GM18520 (cell line): ENCODE measurements at regions not wholly inside any gene's neighbourhood (a gene's known extent, or its start where the extent isn't known, plus 50 kb on each side); places are given as distances from the start of the nearest gene placed in this dataset.

Source experiments
- ATAC-seq: cut with Tn5 transposase; IDR thresholded peaks from one replicate; pipeline ENCODE4 v1.9.1; 2021; ENCODE audit not compliant: unreplicated experiment

DNA sequence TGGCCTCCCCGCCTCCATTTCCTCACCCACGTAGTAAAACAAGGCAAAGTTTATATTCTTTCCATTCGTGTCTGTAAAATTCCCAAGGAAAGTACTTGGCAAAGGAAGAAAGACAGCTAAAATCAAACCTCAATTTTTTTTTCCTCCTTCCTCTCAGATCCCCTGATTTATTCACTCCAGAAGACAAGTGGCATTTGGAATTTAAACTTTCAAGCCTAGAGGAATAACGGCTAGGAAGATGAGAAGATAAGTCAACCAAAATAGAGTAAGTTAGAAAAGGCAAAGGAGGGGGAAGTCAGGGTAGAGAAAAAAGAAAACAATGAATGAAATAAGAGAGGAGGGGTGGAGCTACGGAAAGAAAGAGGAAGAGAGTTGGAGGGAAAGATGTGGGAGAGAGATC is 198.9 kb upstream of the PIK3C3 start:
- ATAC-seq = no peak

DNA sequence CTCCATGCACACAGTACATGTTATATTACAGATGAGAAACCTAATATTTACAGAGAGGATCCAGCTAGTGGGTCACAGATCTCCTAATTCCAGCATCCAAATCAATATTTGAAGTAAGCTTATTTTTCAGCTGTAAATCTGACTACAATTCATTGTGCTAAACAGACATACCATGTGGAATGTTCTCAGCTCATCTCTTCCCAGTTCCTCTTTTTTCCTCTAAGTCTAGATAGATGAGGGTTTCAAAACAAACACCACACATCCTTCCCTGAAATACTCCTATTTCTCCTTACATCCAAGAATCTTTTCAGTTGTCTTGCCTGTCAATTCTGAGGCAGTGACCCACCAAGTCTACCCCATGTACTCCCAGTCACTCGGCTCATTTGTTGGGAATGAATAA is 200.7 kb upstream of the PIK3C3 start:
- no peak for ATAC-seq

DNA sequence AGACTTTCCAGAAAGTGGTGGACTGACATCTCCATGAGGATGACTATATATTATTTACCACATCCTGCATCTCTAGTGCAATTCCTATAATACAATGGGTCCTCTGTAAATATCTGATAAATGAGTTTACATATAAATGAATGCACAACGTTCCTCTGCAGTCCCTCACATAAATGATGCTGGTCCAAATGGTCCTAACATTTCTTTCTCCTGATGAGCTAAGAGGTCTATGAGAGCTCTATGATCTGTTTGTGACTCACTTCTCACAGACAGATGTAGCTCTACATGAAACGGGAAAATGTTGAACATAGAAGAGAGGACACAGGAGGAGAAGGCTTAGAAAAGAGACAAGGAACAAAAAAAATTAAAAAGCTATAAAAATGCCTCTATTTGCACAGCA is 201.2 kb upstream of the PIK3C3 start:
- ATAC-seq = no peak

DNA sequence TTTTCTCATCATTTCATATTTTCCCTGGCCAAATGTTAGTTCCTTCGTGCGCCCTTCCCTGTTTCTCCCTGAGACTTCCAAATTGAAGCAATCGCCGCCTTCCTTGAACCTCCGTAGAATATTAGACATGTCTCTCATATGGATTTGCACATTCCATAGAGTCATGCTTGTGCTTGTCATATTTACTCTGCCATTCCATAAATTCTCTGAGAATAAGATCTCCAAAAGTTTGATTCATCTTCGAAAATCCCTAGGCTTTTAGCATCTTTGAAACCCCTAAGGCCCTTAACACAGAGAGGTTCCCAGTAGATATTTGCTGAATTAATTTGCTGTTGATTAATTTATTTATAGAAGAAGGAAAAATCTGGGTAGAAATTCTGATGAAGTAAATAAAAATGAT is 202.2 kb upstream of the PIK3C3 start:
- ATAC-seq = no peak

DNA sequence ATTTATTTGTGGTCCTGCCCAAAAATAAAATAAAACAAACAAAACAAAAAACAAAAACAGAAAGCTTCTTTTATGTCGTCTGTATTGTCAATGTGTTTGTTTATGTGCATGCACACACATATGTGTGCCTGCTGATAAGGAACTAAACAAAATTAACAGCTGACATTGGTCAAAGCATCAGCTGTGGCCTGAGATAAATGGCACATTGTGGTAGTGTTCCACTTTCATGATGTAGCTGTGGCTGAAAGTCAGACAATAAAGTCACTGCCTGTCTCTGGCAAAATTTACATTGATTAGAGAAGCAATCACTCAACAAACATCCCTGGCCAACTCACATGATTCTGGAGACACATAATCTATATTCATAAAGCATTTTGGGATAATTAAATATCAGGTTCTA is 203.4 kb upstream of the PIK3C3 start:
- no peak for ATAC-seq

DNA sequence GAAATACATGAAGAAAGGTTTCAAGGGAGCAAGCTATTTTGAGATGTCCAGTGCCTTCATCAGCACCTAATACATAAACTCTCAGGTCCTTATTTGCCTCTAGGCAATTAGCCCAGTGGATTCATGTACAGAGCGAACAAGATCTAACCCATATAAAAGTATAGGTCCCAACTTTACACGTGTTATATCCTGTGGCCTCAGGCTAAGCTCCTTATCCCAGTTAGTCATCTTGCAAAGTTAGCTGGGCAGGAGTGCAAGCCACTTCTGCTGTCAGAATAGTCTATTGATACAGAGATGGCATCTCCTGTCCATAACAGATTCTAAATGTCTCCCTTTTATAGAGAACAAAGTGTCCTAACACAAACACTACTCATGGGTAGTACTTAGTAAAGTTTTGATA is 203.9 kb upstream of the PIK3C3 start:
- ATAC-seq = no peak

DNA sequence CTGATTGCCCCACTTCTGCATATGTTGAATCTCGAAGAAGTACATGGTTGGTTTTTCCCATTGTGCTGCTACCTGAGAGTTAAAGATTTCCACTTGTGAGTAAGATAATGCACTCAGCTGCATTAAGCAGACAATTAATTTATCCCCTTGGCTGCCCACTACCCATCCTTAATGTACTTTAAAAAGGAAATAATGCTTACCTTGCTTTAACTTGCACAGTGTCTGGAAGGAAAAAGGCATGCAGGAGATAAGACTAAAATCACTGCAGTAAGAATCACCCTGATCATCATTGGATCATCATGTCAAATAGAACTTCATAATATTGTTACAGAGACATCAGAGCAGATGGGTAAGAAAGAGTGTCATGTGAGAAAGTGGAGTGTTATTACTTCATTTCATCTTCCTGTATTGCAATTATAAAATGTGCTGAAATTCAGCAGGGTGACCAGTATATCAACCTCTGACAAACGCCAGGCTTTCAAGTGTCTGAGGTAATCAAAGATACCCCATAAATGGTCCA is 207.3 kb upstream of the PIK3C3 start:
- ATAC-seq = no peak

DNA sequence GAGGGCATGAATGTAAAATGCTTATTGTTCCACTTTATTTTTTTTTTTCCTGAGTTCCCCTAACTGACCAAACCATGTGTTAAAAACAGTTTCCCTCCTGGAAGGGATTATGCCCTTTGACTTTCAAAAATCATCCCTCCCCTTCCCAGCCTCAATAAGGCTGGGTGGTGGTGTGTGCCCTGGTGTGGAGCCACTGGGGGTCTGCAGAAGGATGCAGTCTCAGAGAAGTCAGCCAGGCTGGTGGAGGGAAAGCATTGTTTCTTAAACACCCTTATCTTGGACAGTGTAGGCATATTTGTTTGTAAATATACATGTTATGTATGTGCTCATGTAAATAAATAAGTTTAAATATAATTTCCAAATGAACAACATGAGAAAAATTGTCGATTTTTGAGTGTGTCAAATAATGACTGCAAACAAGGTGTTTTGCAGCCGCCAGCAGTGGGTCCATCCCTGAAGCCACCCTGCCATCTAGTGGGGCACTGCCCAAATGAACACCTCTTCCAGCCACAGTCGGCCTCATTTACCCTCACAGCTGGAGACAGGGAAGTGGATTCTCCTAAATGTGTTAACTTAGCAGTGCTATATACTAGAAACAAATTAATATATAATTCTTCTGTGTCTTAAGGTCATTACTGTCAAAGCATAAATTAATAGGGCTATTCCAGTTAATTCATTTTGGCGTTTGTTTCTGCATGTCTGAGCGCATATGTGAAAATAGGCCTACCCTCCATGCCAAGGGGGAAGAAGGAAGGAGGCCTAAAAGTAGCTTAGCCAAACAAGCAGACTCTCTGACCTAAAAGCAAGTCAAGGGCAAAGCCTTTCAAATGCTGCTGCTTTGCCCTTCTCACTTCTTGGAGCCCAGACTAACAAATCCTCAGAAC is 209.6 kb upstream of the PIK3C3 start:
- ATAC-seq = no peak

DNA sequence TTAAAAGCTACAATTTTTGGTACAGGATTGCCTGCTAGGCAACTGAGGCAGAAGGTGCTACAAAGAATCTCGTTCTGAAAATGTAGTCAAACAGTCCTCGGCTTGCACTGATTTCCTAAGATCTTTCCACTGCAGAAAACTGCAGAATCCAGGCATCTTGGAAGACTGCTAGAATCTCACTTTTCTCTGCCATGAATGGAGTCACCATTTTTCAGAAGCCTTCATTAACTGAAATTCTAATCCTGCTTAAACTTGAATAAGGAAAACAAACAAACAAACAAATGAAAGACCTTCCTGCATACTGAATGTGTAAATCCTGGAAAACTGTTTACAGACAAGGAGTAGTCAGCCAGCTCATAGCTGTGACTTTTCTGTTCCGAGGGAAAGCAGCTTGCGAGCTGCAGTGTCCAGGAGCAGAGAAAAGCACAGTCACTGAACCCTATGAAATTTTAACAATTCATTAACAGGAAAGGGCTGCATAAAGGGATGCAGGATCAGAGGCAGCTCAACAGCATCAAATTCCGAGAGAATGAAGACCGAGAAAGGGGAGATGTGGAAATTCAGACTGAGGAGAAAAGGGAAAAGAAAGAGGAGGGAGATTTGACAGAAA is 210.5 kb upstream of the PIK3C3 start:
- no peak for ATAC-seq

DNA sequence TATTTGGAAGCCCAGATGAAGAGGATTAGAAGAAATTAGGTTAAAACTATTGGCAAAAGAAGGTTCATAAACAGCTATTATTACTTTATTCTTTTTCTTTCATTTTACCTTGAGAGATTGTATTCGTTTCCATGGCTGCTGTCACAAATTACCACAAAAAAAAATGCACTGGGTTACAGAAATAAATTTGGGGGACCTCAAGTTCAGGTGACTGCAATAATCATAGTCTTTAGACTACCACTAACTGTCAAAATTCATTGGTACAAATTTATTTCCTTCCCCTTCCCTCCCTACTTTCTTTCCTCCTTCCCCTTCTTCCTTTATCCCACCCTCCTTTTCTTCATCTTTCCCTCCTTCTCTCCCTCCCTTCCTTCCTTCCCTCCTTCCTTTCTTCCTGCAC is 217.8 kb upstream of the PIK3C3 start:
- ATAC-seq = no peak

DNA sequence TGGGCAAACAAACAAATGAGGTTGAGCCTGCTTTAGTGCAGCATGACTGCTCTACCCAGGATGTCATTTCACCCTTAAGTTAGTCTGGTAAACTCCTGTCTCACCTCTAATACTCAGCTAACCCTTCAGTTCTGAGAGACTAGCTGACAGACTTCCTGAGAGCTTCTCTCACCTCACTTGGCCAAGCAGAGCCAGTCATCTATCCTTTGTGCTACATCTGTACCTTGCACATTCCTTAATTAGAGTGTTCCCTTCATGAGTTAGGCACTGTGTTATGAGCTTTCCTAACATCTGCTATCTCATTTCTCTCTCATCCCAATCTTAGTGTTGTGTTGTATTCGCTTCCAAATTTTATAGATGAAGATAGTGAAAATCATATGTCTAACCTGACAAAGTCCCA is 220.1 kb upstream of the PIK3C3 start:
- no peak for ATAC-seq

DNA sequence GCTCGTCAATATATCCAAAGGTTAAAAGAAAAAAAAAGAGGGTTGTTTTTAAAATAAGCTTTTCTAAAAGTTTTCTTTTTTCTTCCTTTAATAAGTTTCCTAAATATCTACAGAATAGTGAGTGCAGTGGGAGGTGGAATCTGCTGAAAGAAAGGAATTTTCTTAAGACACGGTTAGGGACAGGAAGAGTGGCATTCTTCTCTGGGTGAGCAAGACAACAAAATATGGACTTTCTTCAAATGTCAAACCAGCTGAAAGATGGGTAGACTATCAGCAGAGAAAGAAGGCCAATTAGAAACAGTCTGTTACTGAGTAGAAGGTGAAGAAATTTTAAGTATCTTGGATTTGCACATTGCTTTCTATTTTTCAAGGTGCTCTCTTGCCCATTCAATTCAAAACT is 222.7 kb upstream of the PIK3C3 start:
- no peak for ATAC-seq

DNA sequence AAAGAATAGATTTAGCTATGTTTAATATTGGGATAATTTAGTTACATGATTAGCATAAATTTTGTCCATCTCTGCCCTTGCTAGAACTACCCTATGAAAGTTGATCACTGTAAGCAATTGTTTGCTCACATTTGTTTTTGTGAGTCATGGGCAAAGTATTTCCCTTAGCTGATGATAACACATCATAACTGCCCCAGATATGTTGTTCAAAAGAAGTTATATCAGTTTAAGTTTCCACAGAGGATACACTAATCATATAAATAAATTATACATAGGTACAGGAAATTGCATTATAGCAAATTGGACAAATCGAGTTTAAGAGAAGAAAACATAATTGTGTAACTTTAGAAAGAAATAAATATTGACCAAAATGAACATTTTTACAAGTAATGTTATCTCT is 223.2 kb upstream of the PIK3C3 start:
- no peak for ATAC-seq

DNA sequence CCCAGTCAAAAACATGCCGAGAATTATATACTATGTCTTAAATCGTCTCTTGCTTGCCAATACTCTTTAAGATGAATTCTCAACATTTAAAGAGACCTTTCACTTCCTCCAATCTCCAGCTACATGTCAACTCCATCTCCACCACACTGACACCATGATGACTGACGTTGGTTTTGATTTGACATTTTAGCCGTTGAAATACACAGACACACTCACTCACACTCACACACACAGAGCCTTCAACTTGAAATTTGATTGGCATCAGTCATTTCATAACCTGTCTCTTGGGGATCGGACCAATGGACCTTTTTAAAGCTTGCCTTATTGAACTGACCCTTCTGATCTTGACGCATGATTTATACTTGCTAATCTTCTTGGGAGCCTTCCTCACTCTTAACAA is 230.8 kb upstream of the PIK3C3 start:
- no peak for ATAC-seq

DNA sequence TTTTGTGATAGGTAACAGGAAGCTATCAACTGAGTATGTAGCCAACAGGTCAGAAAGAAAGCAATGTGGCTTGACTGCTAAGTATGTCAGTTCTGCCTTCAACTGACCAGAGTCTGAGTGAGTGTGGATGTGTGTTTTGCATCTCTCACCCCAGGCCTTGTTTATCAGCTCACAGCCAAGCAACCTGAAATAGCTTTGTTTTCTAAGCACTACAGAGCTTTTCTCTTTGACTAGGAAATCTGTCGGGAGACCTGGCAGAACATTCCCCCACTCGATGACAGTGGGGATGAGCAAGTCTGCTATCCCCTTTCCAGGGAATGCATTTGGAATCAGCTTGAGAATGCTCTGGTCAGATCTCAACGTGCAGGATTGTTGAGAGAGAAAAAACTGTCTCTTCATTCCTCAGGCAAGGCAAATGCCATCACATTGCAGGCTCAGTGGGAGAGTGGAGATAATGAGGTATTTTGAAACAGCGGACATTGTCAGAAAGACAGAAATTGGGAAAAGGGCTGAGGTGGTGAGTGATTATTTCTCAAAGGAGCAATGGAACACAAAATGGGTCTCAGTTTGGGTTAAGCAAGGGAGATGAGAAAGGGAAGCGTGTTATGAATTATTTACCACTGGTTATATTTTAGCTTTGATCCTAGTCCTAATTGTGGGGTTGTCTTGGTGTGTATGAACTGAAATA is 233.8 kb upstream of the PIK3C3 start:
- ATAC-seq = no peak

DNA sequence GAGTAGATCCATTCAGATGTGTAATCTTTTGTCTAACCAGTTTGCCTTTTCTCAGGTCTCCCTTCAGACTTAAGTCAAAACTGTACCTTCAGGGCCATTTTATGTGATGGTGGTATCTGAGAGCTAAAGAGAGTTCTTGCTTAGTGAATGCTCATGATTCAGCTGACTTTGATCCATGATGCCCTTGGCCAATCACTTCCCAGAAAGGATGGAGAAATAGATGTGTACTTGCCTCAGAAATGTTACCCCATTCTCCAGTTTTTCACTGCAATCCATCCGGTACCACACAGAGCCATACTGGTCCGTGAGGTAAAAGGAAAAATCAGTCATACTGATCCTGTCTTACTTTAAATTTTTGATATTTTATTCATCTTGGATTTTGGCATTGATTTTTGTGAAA is 234.8 kb upstream of the PIK3C3 start:
- ATAC-seq = no peak

DNA sequence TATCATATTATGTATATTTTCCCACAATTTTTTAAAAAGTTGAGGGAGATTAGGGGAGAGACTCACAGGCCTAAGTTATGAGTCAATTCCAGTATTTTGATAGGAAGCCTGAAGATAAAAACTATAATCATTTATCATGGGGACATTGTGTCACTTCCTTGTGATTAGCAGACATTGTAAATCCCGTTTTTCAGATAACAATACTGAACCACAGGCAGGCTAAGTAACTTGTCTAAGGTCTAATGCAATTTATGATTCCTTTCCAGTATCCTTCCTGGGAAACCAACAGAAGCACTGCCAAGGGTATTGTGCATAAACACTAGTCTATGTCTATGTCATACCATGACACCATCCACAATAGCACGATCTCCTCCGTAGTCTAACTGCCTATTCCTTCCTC is 235.2 kb upstream of the PIK3C3 start:
- no peak for ATAC-seq

DNA sequence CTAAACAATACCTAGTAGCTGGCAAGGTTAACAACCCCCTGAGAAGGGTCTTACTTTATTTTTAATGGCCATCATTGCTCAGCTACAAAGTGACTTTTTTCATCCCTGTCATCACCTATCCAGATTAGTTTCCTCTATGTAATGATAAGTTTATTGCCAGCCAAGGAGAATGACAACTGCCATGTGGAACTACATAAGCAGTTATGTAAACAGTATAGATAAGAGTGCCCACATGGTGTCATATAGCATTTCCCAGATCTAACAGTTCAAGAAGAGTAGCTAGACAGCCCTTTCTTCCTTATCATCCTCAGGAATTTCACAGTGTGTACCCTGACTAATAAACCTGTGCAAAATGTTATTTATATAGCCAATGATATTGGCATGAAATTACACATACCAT is 240.2 kb upstream of the PIK3C3 start:
- ATAC-seq = no peak

DNA sequence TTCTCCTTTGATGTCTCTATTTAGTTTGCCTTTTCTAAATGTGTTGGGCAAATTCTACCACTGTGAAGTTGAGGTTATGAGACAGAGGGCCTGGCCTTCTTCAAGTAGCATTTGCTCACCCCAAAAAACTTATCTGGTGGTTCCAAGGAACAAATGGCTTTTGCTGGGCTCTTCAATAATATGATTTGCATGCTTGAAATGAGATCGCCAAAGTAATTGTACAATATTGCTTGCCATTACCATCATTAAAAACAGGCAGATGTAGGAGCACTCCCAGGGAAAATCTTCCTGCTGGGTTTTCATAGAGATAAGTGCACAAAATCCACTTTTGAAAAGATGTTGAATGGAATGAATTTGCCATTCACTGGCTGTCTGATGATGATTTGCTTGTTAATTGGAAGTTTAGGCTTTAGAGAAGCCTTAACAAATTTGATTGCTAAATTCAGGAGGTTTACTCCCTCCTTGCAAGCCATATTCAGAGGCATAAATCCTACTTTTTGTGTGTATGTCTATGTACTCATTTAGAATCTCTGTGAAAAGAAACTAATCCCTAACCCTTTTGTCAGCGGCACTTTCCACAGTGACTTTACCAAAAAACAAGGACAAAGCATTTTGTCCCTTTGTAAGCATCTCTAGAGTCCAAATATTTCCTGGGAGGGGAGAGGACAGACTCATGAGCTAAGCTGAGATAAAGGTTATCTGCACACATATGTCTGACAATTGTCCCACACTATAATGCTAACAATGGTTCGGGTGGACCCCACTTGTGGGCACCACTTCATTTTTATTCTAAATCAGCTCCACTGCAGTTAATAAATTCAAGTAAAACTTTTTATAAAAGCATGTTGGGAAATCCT is 240.8 kb upstream of the PIK3C3 start:
- ATAC-seq = no peak

DNA sequence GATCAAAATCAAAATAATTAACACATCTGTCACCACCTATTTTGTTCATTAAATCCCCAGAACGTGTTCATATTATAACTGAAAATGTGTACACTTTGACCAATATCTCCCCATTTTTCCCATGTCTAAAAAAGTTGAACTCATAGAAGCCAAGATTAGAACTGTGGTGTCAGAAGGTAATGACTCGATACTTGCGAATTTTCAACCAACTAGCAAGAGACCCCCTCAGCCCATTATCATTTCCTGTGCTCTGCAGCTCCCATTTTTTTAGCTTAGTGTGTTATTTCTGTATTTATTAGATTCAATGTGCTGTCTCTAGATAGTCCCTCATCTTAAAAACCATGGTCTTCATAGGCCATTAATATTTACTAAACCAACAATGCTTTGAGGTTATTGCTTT is 248.7 kb upstream of the PIK3C3 start:
- ATAC-seq = no peak
